GM18508 (cell line): ENCODE measurements at regions not wholly inside any gene's neighbourhood (a gene's known extent, or its start where the extent isn't known, plus 50 kb on each side); places are given as distances from the start of the nearest gene placed in this dataset.

ENCODE experiments used
- ATAC-seq: cut with Tn5 transposase; IDR thresholded peaks from one replicate; pipeline ENCODE4 v1.9.1; 2021; ENCODE audit warnings: moderate number of reproducible peaks; ENCODE audit not compliant: insufficient read depth, unreplicated experiment

DNA sequence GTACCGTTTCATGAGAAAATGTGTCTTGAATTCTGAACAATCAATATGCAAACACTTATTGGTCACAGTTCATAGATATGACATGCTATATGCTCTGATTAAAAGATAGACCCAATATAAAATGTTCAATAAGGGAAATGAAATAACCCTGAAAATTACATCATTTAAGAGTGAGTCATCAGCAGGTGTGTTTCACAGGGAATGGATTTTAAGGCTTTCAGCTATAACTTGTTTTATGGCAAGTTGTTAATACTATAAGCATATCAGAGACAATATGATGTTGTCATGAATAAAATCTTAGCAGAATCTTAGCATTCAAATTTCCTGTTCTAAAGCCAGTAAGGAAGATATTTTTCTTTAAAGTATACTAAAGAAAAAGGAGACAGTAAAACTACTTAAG is 483.4 kb upstream of the PCDH9 start:
- ATAC-seq = no peak

DNA sequence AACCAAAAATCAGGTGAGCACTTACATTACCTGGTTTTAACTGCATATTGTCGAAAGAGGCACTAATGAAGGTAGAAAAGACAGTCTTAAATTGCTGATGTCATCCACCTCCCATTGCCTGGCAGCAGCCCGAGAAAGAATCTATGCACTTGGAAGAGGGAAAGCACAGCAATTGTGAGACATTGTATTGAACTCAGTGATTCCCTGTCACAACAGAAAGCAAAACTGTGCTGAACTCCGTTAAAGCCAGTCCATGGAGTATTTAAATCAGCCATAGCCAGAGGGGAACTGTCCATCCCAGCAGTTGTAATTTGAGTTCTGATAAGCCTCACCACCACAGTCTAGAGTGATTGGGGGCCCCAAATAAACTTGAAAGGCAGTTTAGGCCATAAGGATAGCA is 466.6 kb upstream of the PCDH9 start:
- no peak for ATAC-seq

DNA sequence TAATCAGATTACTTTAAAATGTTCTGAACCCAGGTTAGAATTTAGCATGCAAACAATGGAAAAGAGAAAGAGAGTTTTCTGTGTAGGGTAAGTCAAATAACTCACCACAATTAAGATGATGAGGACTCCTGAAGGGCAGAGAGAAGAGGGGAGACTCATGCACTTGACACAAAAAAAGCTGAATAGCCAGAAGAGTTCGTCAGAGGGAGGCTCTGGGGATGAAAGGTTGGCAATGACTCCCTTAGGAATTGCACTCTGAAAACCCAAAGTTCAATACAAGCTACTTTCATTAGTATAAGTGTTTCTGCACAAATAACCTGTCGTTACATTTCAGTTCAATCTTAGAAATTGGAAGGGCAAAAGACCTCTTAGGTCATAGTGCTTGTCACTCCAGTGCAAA is 434.4 kb upstream of the PCDH9 start:
- no peak for ATAC-seq

DNA sequence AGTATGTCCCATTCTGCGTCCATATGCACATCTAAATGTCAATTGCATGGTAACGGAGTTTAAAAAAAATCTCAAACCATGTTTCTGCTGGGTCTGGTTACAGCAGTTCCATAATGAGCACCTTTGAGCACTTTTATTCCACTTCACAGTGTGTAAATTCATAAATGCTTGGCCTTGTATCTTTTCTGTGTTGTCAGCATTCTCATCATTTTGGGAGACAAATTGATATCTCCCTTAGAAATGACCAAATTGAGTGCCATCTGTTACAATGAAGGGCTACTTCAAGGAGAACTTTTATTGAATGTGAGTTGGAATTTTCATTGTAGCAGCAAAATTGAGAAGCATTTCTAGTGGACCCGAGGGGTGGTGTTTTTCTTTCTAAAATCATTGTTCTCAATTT is 432.9 kb upstream of the PCDH9 start:
- no peak for ATAC-seq

DNA sequence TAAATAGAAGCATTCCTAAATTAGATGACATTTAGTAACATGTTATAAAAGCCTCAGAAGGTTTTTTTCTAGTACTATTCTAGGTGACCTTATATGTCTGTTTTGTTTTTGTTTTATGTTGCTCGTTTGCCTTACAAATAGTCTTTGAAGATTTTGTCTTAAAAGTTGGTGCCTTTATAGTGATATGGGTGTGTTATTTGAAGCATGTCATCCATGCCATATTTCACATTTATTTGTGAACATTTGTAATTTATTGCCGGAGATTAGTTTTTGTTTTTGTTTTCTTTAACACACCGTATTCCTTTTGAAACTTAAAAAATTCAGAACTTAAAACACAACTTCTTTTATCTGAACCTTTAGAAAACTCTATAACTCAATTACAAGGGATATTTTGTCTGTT is 422.8 kb upstream of the PCDH9 start:
- no peak for ATAC-seq

DNA sequence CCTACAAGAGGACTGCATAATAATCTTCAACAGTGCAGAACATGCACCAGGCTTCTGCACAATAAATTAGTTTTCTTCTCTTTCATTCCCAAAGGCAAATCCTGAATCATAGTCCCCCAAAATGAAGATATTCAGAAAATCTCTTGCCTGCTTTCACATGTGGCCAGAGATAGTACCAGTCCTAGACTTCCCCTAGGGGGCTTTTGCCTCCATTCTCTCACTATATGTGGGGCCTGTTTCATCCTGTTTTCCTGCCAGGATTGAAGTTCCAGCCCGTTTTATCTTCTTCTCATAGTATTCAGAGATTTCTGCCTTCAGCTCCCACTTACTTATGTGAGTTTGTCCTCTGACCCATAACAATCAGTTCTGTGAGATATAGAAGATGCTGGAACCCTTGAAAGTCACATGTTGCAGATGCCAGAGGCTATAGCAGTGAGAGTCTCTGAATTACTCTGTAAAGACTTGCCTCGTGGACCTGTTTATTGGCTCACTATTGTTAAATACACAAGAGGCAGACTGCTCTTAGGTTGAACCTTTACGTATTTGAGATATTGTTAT is 421.9 kb upstream of the PCDH9 start:
- no peak for ATAC-seq

DNA sequence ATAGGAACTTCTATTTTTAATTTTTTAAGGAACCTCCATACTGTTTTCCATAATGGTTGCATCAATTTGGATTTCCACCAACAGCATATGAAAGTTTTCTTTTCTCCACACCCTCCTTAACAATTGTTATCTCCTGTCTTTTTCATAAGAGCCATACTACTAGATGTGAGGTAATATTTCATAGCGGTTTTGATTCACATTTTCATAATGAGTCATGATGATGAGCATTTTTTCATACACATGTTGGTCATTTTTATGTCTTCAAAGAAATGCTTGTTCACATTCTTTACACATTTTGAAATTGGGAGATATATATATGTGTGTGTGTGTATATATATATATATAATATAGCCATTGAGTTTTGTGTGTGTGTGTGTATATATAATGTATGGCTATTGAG is 420.3 kb upstream of the PCDH9 start:
- ATAC-seq = no peak

DNA sequence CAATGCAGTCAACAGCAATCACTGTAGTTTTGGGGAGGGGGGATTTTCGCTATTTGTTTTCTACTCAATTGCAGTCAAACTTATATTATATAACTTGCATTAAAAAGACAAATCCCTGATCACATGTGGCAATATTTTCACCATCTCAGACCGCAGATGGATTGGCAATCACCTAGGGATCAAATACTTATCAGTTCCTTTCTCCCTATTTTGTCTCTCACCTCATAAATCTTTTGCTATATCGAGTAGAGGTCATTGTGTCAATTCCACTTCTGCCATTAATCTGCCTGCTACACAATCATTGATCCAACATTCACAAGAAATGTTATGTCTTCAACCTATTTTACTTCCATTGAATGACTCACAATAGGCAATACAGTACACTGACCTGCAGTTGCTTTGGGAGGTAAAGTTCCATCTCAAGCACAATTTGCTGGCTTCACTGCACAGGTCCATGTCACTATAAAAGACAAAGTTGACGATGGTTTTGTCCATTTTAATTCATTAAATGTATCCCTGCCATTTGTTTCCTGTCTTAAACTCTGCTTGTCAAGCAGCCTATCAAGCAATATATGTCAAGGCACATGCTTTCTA is 415.8 kb upstream of the PCDH9 start:
- ATAC-seq = no peak

DNA sequence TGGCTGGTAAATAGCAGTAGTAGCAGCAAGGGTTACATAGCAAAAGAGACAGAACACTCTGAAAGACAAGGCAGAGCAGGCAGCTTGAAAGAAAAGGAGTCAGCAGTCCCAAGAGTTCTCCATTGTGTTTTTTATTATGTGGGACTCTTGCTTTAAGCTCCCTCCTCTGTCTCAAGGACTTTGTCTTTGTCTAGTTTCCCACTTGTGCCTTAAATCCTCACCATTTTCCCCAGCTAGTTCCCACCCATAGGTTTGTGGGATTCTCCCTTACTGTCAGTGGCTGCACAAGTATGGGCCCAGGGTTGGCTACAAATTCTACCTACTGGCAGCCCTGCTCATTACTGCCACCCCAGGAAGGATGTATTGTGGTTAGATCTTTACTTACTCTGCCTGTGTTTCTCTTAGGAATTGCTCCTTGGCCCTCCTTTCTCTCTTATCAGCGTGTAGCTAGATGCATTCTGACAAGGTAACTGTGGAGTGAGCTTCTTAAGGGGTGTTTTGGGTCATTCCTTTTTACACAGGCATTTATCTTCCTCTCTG is 413.4 kb upstream of the PCDH9 start:
- no peak for ATAC-seq

DNA sequence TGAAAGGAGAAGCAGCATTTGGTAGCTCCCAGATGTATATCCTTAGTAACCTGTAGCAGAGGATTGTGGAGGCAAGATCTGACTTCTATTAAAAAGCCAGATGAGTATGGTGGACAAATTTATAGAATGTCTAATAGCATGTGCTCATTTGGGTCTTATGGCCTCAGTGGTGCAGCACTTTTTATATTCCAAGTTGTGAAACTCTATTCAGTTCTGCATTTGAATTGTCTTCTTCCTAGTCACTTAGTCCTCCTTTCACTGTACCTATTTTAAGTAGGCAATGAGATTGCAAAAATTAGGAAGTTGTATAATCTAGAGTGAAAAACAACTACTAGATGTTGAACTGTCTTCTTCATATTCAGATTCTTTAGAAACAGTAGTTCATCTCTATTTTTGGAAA is 412.5 kb upstream of the PCDH9 start:
- no peak for ATAC-seq

DNA sequence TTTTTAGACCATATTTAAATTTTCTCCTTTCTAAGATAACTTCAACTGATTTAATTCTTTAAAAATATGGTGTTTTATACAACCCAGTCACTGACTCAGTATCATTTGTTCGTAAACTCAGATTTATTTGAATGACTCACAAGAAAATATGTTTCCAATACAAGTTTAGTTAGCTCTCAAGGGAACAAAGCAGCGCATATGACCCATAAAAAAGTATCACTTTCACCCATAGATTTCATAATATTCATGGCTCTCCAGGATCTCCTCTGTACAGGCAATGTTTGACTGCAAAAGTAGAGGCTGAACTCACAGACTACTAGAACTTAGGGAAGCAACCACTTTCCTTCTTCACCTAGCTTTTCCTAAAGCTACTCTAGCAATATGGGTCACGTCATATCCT is 405.6 kb upstream of the PCDH9 start:
- ATAC-seq = no peak

DNA sequence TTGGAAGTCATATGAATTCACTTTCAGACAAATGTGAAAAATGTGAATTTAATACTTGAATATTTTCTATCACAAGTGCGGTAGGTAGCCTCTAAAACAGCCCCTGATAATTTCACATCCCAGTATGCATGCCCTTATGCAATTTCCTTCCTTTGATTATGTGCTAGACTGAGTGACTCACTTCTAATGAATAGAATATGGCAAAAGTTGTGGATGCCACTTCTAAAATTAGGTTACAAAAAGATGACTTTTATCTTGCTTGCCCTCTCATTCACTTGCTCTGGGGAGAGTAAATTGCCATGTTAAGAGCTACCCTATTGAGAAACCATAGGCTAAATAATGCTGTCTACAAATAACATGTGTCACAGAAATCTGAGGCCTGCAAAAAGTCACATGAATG is 402.5 kb upstream of the PCDH9 start:
- no peak for ATAC-seq

DNA sequence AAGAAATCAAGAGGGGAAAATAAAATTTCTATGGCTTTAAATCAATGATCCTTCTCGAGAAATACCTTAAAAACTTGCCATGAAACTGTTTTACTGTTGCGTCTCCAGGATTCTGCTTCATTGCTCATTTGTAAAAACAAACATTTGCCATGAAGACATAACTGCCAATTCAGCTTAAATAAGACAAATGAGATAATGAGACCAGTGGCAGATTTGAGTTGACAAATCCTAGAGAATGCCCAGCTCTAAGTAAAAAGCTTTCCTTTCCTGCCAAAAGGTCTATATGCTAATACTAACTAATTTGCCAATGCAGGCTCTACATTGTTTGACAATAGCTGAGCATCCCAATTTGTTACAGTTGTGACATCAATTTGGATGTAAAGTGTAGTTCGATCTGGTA is 400.5 kb upstream of the PCDH9 start:
- no peak for ATAC-seq

DNA sequence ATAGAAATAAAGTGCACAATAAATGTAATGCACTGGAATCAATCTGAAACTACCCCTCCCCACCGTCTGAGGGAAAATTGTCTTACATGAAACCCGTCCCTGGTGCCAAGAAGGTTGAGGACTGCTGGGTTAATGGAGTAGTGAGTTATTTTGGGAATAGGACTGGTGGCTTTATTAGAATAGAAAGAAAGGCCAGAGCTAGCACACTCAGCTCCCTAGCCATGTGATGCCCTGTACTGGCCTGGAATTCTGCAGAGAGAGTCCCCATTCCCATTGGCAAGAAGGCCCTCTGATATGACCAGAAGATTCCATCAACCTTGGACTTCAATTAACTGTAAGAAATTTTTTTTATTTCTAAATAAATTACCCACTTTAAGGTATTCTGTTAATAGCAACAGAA is 393.5 kb upstream of the PCDH9 start:
- ATAC-seq = no peak

DNA sequence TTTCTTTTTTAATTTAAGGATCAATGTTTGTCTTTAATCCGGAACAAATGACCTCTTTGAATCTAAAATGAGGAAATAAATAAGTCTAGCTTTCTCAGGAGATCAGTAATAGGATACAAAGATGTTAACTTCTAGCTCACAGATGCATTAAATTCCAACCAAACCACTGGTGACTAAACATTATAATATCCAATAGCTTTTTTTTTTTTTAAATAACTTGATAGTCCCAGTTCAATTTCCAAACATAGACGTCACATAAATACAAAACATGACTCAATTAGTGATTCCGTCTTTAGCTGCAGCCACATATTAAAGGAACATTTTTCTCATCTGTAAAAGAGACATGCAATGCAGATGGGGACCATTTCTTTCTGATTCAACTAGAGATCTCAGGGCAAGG is 390.5 kb upstream of the PCDH9 start:
- ATAC-seq = no peak

DNA sequence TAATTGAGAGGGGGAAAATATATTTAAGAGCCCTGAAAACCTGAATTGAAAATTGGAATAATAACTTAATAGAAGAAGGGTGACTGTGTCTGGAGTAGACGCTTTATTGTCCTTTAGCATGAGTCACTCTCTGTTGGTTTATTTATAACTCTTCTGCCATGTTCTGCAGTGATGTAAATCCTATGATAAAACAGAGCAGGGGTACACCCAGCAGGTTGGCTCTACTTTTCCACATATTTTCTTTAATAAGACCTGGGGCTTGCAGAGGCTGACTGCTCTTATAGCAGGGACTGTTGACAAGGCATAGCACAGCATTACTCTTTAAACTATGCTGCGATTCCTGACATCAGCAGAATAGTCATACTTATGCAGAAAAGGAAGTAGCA is 389.9 kb upstream of the PCDH9 start:
- ATAC-seq = no peak

DNA sequence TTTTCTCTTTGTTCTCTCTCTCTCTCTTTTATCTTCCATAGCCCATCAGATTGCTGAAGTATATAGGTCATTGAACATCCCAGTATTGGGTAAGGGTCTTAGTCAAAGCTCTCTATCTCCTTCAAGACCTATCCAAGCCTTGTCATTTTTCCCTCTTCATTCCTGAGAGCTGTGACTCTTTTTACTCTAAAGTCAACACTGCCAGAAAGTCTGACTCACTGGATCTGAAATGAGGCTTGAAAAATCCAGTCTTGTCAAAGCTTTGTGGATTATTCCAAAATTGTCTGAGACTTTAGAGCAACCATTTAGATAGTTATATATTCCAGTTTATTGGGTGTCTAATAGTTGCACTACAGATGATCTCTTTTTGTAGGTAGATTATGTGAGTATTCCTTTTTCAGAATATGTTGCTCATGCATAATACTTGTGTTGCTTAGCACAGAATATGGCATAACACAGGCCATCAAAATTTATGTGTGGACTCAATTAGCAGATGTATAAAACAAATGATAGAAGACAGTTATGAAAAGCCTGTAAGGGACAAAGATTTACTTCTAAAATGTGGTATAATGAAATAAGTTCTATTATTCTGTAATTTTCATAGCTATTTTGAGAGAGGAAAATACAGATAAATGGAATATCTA is 389.3 kb upstream of the PCDH9 start:
- no peak for ATAC-seq

DNA sequence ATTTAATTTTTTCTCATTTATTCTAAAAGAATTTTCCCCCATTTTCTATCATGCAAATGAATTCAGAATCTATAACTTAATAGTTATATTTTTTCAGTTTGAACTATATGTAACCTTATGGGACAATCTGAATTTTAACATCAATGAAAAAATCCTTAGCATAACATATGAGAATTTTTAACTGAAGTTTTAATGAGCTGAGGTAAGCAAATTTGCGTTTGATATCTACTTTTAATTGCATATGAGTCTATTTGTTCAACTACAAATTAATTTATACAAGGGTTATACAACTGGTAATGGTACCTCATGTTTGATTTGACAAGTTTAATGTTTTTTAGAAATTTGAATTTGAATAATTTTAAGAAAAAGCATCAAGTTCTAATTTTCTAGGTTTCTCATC is 384.4 kb upstream of the PCDH9 start:
- ATAC-seq = no peak

DNA sequence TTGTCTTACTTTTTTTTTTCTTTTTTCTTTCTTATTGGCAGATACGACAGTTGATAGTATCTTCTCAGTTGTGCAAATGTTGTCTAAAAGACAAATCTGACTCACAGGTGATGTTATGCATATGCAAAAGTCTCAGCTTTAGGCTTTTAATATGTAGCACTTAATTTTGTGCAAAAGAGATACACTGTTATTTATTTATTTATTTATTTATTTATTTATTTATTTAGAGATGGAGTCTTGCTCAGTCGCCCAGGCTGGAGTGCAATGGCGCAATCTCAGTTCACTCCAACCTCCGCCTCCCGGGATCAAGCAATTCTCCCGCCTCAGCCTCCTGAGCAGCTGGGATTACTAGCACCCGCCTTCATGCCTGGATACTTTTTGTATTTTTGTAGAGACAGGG is 383.9 kb upstream of the PCDH9 start:
- ATAC-seq = no peak

DNA sequence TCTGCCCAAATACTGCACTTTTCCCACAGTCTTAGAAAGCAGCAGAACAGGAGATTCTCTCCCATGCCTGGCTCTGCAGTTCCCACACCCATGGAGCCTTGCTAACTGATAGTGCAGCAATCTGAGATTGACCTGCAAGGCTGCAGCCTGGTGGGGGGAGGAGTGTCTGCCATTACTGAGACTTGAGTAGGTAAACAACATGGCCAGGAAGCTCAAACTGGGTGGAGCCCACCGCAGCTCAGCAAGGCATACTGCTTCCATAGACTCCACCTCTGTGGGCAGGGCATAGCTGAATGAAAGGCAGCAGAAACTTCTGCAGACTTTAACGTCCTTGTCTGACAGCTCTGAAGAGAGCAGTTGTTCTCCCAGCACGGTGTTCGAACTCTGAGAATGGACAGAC is 358.5 kb upstream of the PCDH9 start:
- ATAC-seq = no peak

DNA sequence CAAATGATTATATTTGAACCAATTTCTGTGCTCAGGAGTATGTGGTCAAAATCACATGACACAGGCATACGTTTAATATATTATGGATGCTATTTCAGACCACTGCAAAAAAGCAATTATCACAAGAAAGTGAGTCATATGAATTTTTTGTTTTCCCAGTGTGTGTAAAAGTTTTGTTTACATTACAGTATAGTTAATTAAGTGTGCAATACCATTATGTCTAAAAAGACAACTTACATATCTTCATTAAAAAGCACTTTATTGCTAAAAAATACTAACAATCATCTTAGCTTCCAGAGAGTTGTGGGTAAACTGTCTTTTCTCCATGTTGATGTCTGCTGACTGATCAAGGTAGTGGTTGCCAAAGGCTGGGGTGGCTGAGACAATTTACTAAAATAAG is 347.2 kb upstream of the PCDH9 start:
- no peak for ATAC-seq
